T follicular helper cell (primary cell): ENCODE measurements at regions not wholly inside any gene's neighbourhood (a gene's known extent, or its start where the extent isn't known, plus 50 kb on each side); places are given as distances from the start of the nearest gene placed in this dataset.
"Not testable (repeated sequence)": the region's sequence is repeated elsewhere in the genome, so short reads cannot be mapped to it uniquely, and the experiment has no call there.

Experiments
- DNase-seq: peaks from one replicate; pipeline ENCODE4 v3.0.0-alpha.2; 2020; ENCODE audit warnings: low read depth

- no peak for DNase-seq
Observed at GRCh38 chr3:40753291-40753770, 228.6 kb downstream of the ZNF621 start.

GRCh38 chr3:40753951-40754350, 229.2 kb downstream of the ZNF621 start:
- no peak for DNase-seq

GRCh38 chr3:40754994-40755393, 230.2 kb downstream of the ZNF621 start:
- DNase-seq: no peak

- no peak for DNase-seq
Observed at GRCh38 chr3:40756500-40756899, 231.7 kb downstream of the ZNF621 start.

GRCh38 chr3:40762771-40763170, 238.0 kb downstream of the ZNF621 start:
- not testable (repeated sequence) for DNase-seq

- no peak for DNase-seq
Observed at GRCh38 chr3:40763807-40764206, 239.0 kb downstream of the ZNF621 start.

GRCh38 chr3:40764747-40765146, 240.0 kb downstream of the ZNF621 start:
- no peak for DNase-seq

- DNase-seq: no peak
Observed at GRCh38 chr3:40765884-40766283, 241.1 kb downstream of the ZNF621 start.

GRCh38 chr3:40766396-40766795, 241.6 kb downstream of the ZNF621 start:
- DNase-seq: no peak

GRCh38 chr3:40768046-40768445, 243.3 kb downstream of the ZNF621 start:
- DNase-seq: no peak

- no peak for DNase-seq
Observed at GRCh38 chr3:40768536-40768935, 243.8 kb downstream of the ZNF621 start.

- DNase-seq: no peak
Observed at GRCh38 chr3:40770061-40770460, 245.3 kb downstream of the ZNF621 start.

- DNase-seq: no peak
Observed at GRCh38 chr3:40771112-40771511, 246.4 kb downstream of the ZNF621 start.

GRCh38 chr3:40779039-40779438, 254.3 kb downstream of the ZNF621 start:
- DNase-seq: no peak

GRCh38 chr3:40780291-40780924, 255.6 kb downstream of the ZNF621 start:
- no peak for DNase-seq

- no peak for DNase-seq
Observed at GRCh38 chr3:40780925-40781406, 256.2 kb downstream of the ZNF621 start.

GRCh38 chr3:40782111-40782721, 257.5 kb downstream of the ZNF621 start:
- DNase-seq: no peak

GRCh38 chr3:40790746-40791145, 266.0 kb downstream of the ZNF621 start:
- DNase-seq: no peak

GRCh38 chr3:40793730-40794129, 269.0 kb downstream of the ZNF621 start:
- no peak for DNase-seq

- DNase-seq: no peak
Observed at GRCh38 chr3:40800343-40800742, 275.6 kb downstream of the ZNF621 start.

- DNase-seq: no peak
Observed at GRCh38 chr3:40801284-40801741, 276.6 kb downstream of the ZNF621 start.

- no peak for DNase-seq
Observed at GRCh38 chr3:40803311-40803710, 278.6 kb downstream of the ZNF621 start.

GRCh38 chr3:40805456-40805855, 280.7 kb downstream of the ZNF621 start:
- DNase-seq: no peak

GRCh38 chr3:40810813-40811212, 286.1 kb downstream of the ZNF621 start:
- DNase-seq: no peak
